Testis (tissue), 2 donors: ENCODE measurements at regions not wholly inside any gene's neighbourhood (a gene's known extent, or its start where the extent isn't known, plus 50 kb on each side); places are given as distances from the start of the nearest gene placed in this dataset.

ENCODE experiments used
- POLR2A ChIP-seq: fragments of 450-650 bp; IDR thresholded peaks from one replicate; pipeline ENCODE4 v1.6.1; 2017; ENCODE audit warnings: antibody characterized with exemption, mild to moderate bottlenecking, moderate library complexity
- TF ChIP-seq, protein P1 (sequence below), 3 experiments: fragments of 450-650 bp in 2 of 3; fragments of 200-600 bp in 1 of 3; sonication (generic) in 1 of 3; IDR thresholded peaks; one replicate each; pipeline ENCODE4 v1.5.1; 2016 to 2019; ENCODE audit warnings: antibody characterized with exemption in 3 of 3, mild to moderate bottlenecking in 2 of 3, moderate library complexity in 1 of 3

DNA sequence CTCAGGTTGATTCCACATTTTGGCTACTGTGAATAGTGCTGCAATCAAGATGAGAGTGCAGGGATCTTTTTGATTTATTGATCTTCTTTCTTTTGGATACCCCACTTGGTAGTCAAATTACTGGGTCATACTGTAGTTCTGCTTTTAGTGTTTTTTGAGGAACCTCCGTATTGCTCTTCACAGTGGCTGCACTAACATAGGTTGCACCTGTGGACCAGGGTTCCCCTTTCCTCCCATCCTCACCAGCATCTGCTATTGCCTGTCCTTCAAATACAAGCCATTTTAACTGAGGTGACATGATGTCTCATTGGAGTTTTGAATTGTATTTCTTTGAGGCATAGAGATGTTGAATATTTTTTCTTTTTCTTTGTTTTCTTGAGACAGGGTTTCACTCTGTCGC lies 152.5 kb upstream of the TMEM132C start:
- TF ChIP-seq, protein P1, sequence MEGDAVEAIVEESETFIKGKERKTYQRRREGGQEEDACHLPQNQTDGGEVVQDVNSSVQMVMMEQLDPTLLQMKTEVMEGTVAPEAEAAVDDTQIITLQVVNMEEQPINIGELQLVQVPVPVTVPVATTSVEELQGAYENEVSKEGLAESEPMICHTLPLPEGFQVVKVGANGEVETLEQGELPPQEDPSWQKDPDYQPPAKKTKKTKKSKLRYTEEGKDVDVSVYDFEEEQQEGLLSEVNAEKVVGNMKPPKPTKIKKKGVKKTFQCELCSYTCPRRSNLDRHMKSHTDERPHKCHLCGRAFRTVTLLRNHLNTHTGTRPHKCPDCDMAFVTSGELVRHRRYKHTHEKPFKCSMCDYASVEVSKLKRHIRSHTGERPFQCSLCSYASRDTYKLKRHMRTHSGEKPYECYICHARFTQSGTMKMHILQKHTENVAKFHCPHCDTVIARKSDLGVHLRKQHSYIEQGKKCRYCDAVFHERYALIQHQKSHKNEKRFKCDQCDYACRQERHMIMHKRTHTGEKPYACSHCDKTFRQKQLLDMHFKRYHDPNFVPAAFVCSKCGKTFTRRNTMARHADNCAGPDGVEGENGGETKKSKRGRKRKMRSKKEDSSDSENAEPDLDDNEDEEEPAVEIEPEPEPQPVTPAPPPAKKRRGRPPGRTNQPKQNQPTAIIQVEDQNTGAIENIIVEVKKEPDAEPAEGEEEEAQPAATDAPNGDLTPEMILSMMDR (IDR thresholded peaks at IDR 0.05) = no peak
- no peak for TF ChIP-seq POLR2A
